ENCODE measurements at regions not wholly inside any gene's neighbourhood (a gene's known extent, or its start where the extent isn't known, plus 50 kb on each side); places are given as distances from the start of the nearest gene placed in this dataset.

DNA sequence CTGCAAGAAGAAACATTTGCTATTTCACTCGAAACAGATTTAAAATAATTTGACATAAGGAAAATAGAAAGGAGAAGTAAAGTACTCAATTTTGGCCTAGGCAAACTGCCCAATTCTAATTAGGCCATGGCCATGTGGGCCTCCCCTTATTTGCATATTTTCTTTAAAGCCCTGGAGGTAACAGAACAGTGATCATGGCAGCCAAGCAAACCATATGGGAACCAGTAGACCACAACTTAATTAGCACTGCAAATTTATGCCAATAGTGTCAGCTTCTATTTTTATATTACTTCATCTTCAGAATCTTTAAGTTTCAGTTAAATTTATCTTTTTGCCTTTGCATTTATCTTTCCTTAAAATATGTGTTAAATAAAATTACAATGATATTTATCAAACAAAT is 63.3 kb upstream of the THSD7A start:
- DNase-seq = no peak

- no peak for DNase-seq
Measured at GRCh38 chr7:11896663-11897062, 64.7 kb upstream of the THSD7A start.

- no peak for DNase-seq
Measured at GRCh38 chr7:11899247-11899646, 67.2 kb upstream of the THSD7A start.

DNA sequence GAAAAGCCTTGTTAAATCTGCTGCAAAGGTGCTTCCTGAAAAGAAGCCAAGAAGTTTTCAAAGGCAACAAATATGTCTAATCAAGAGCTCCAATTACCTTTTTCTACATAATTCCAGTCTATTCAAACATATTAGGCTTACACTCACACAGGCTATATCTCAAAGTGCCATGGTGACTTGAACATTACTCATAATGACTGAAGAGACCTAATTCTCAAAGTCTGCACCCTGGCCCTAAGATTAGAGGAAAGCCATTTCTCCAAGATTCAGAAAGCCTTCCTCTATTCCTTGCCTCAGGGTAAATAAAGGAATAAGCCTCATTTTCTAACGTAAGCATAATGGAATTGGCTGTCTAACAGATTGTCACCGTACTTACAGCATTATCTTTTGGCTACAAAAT is 78.3 kb upstream of the THSD7A start:
- no peak for DNase-seq

DNA sequence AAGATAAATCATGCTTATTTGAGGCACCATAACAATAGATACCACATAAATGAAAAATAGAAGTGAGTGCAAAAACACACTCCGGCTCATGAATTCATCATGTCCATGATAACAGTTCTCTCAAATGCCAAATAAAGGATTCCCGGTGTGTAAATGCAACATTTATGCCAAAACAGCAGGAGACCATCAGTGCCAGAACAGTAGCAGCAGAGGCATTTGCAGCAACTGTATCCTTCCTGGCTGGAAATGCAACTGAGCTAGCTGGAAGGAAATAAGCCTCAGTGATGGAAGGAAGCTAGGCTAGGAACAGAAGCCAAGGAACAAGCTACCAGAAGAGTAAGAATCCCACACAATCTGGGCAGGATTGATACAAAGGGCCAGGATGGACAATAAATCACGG is 79.9 kb upstream of the THSD7A start:
- no peak for DNase-seq

GRCh38 chr7:11914645-11915044 is 82.6 kb upstream of the THSD7A start:
- DNase-seq = no peak

GRCh38 chr7:11923376-11923930 is 91.5 kb upstream of the THSD7A start:
- DNase-seq = no peak

DNA sequence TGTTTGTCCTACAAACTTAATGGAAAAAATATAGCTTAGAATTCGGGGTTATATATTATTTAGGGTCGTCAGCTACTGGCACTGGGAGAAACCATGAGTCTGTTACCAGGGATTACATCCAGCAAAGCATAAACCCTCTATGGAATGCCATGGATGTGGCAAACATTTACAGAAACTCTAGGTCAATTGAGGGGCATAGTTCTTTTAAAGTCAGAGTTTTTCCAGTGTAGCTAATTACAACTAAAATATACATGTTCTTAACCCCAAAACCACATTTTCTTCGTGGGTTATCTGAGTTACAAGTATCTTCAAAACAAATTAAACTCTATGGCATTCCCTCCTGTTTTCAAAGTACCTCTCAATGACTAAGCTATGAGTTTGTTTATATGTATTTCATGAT is 99.3 kb upstream of the THSD7A start:
- no peak for DNase-seq

- no peak for DNase-seq
Measured at GRCh38 chr7:11934796-11935195, 102.8 kb upstream of the THSD7A start.

GRCh38 chr7:11935905-11936304 is 103.9 kb upstream of the THSD7A start:
- DNase-seq = no peak

- DNase-seq = no peak
Measured at GRCh38 chr7:11946794-11947193, 114.8 kb upstream of the THSD7A start.

GRCh38 chr7:11950281-11950680 is 118.3 kb upstream of the THSD7A start:
- DNase-seq = no peak

DNA sequence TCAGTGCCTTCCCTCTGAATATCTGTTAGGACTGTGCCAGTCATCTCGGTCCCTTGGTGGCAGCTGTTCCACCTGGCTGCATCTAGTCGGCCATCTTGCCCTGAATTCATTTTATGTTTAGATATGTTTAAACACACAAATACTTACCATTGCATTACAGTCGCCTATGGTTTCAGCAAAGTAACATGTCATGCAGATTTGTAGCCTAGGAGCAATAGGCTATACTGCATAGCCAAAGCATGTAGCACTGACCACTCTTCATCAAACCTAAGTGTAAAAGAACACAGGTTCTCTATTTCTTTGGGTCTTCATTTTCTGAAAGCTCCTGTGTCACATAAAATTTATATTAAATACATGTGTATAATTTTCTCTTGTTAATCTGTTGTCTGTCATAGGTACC is 118.9 kb upstream of the THSD7A start:
- DNase-seq = no peak

GRCh38 chr7:11951909-11952308 is 119.9 kb upstream of the THSD7A start:
- DNase-seq = no peak

DNA sequence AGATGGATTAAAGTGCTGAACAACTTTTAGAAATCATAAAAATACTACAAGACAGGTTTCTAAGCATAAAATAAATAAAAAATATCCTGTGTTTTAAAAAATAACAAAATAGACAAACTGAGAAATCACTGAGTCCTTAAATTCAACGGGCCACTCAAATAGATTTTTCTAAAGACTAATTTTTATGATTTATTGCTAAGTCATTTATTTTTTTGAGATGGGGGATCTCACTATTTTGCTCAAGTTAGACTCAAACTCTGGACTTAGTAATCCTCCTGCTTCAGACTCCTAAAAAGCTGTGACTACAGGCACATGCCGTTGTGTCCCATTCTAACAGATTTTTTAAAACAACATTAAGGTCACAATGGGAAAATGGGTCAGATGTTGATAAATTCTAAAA is 121.0 kb upstream of the THSD7A start:
- no peak for DNase-seq

DNA sequence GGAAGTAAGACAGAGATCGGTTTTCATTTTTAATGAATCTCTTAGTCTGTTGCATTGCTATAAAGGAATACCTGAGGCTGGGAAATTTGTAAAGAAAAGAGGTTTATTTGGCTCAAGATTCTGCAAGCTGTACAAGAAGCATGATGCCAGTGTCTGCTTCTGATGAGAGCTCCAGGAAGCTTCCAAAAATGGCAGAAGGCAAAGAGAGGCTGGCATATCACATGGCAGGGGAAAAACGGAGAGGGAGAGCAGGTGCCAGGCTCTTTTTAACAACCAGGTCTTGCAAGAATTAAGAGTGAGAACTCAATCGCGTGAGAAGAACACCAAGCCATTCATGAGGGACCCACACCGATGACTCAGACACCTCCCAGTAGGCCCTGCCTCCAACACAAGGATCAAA is 125.0 kb upstream of the THSD7A start:
- DNase-seq = no peak

DNA sequence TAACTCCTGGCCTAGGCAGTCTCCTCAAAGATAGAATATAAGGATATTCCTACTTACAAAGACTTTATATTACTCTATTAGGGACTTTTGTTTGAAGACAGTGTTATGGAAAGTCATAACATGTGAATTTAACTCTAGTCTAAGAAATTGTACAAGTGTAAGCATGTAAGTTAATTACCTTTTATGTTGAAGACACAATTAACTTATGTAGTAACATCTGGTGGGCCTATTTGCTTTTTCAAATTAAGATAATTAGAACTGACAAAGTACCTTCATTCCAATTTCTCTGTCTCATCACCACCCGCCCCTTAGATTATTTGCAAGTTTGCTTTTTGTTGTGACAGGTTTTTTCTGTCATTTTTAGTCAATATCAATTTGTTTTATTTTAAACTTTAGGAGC is 126.0 kb upstream of the THSD7A start:
- DNase-seq = no peak

DNA sequence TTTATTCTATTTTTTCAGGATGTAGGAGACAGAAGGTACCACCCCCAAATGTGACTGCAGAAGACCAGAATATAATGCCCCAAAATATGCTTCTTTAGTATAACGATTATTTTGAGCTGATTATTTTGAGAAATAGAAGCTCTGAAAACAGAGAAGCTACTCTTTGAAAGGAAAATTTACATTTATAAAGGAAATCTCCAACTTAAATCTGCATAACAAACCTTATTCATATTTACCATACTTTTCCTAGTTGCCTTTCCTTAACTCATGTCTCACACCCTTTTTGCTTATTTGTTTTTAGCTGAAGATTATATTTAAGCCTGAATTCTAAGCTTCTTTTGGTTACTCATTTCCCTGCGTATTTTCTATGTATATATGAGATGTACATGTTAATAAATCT is 127.1 kb upstream of the THSD7A start:
- no peak for DNase-seq

- DNase-seq = no peak
Measured at GRCh38 chr7:11960621-11961020, 128.6 kb upstream of the THSD7A start.

DNA sequence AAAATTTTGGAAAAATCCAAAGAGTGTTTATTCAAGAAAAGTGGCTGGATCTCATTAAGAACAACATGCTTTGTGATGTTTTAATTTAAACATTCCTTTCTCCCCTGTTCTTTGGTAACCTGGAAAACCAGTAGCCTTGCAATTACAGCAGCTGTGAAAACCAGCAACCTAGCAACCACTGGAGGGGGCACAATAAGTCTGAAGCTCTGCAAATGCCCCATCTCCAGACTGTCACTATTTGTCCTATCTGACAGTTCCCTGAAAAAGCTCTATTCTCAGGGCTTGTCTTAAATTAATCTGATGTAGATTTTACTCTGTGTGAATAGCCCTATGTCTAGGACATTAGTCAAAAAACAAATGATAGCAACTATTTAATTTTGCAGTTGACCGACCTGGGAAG is 137.6 kb upstream of the THSD7A start:
- no peak for DNase-seq

DNA sequence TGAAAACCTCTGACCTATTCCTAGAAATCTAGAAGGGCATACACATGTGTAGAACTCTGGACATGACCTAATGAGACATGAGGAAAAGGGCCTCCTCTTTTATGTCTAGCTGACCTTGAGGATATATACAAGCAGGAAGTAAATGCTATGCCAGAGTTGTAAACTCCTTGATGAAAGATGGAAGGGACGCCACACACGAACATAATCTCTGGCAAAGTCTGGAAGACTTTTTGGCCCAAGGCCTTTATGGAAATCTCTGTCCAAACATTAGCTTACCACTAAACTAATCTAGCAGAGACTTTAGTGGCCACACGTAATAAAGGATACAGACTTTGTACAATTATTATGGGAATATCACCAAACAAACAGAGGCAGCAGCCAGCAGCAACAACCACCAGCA is 138.1 kb upstream of the THSD7A start:
- DNase-seq = no peak

GRCh38 chr7:11985376-11985775 is 153.4 kb upstream of the THSD7A start:
- DNase-seq = no peak

GRCh38 chr7:11985971-11986370 is 154.0 kb upstream of the THSD7A start:
- DNase-seq = no peak

GRCh38 chr7:11988186-11988585 is 156.2 kb upstream of the THSD7A start:
- DNase-seq = no peak

DNA sequence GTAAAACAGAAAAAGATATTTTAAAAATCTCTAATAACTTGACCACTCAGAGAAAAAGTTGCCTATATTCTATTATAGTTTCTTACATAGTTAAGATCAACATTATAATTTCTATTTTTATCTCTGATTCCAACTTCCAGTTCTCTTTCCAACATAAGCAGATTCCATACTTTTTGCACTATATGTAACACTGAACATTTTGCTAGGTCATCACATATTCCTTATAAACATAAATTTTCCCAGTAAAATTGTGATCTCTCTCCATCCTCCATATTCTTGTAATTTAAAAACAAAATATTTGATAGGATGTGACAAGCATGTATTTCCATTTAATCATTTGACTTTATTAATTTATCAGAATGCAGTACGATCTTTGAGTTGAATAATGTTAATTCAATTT is 170.4 kb upstream of the THSD7A start:
- no peak for DNase-seq

DNA sequence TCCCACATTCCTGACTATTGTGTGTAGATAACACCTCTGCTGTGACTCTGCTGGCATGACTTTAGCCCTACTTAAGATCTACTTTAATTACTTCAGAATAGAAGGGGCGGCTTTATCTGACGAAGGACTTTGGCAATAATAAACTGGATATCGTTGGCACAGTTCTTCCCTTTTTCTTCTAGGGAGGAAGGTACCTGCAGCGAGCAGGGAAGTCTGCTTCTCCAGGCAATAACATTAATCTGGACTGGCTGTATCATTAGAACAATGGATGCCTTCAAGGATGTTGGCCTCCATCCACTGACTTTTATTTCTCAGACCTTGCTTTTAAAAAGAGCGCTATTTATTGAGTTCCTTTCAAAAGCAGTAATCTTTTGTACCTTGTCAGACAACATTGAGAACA is 172.6 kb upstream of the THSD7A start:
- no peak for DNase-seq
